Stimulated activated CD8-positive, alpha-beta memory T cell treated with anti-CD3 and anti-CD28 coated beads, Interleukin-2, amount 100 ng/mL, for 48 hours (primary cell): ENCODE measurements at regions not wholly inside any gene's neighbourhood (a gene's known extent, or its start where the extent isn't known, plus 50 kb on each side); places are given as distances from the start of the nearest gene placed in this dataset.

Source experiments
- DNase-seq, 2 donors: peaks; one replicate each; pipeline ENCODE4 v3.0.0-alpha.2; 2020; ENCODE audit warnings: low read depth in 2 of 2

GRCh38 chr1:221430152-221430960 lies 311.5 kb downstream of the DUSP10 start:
- DNase-seq: no peak

- no peak for DNase-seq
These were observed 310.7 kb downstream of the DUSP10 start for GRCh38 chr1:221431068-221431651.

- DNase-seq: no peak
These were observed 309.9 kb downstream of the DUSP10 start for GRCh38 chr1:221431961-221432360.

GRCh38 chr1:221435504-221435904 lies 306.4 kb downstream of the DUSP10 start:
- DNase-seq: no peak

GRCh38 chr1:221437171-221437570 lies 304.7 kb downstream of the DUSP10 start:
- DNase-seq: no peak

GRCh38 chr1:221437926-221438325 lies 304.0 kb downstream of the DUSP10 start:
- no peak for DNase-seq

DNA sequence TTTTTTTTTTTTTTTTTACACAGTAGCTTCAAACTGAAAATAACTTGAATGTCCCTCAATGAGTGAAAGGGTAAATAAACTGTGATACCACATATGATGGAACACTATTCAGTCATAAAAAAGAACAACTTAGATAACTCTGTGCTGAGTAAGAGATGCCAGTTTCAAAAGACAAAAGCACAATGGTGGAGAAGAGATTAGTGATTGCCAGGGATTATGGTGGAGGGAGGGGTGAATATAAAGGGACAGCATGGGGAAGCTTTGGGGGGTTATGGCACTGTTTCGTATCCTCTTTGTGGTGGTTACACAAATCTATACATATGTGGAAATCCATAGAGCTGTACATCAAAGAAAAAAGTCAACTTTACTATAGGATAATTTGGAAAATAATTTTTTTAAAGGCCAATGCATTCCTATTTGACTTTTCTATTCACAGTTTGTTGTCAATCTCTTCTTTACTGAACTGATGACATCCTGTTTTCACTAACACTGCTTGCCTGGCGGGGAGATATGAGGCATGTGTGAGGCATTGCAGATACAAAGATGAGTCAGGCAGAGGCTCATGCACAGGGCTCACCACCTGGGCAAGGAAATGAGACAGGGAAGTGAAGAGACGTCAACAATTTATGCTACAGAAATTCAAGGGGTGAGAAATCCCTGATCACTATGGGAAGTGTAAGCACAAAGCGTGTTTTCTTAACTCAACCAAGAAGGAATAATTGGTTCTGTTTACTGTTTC lies 302.7 kb downstream of the DUSP10 start:
- DNase-seq: peak; percentile 14 to 39

GRCh38 chr1:221439747-221440501 lies 302.0 kb downstream of the DUSP10 start:
- DNase-seq: peak; percentile 3 to 6

DNA sequence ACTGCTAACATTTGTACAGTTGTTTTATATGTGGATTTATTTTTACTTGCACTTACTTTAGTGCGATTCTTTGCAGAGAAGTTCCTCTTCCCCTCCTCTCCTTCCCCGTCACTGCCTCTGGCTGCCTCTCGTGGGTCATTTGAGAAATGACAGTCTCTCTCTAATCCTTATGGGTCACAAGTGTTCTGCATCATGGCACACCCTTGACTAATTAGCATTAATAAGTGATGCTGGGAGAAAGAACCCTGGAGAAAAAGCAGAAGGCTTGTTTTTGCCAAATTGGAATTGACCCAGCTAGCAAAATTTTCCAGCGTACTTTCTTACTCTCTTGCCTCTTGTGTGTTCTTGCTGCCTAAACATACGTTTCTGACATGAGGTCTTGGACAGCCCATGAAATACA lies 301.2 kb downstream of the DUSP10 start:
- no peak for DNase-seq

DNA sequence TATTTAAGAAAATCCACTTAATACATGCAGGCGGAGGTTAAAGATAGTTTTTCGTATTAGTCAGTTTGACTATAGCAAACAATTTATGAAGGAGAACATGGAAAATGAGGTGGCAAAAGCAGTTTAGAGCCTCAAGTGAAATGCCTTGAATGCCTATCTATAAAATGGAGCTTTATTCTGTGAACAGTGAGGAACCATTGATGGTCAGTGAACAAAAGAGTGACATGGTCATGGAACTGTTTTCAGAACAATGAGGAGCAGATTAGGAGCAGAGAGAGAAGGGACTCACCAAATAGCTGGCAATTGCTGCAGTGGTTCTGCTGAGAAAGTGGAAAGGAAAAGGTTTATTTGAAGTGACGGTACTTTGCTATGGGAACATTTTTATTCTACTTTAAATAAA lies 299.8 kb downstream of the DUSP10 start:
- no peak for DNase-seq

DNA sequence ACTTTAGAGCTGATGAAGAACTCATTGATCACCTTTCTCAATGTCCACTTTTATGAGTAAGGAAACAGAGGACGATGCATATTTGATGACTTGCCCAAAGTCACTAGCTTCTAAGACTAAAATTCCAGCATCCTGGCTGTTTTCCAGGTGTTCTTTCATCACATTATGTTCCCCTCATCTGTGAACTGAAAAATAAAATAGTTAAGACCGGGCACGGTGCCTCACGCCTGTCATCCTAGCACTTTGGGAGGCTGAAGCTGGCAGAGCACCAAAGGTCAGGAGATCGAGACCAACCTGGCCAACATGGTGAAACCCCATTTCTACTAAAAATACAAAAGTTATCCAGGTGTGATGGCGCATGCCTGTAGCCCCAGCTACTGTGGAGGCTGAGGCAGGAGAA lies 297.5 kb downstream of the DUSP10 start:
- DNase-seq: no peak

DNA sequence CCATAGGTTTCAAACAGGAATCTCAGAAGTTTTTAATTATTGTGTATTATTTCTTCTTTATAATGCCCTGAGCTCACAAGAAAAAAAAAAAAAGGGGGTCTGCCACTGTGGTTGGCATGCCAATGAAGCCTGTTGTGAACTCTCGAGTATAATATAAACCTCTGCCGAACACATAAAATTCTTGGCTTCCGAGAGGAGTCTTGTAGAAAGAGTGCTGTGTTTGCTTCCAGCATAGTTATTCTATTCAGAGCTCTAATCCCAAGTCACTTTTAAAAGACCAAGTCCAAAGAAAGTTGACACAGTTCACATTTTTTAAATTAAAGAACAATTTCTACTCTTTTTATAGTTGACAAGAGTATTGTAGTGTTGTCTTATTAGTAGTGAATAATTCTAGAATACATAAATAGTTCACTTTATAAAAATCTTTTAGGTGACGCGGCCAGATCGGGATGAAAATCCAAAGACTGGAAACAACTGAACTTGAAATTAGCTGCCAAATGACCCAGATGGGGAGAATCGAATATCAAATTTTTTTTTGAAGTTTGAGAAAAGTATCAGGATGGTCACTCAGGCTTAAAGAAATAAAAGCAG lies 293.2 kb downstream of the DUSP10 start:
- no peak for DNase-seq

DNA sequence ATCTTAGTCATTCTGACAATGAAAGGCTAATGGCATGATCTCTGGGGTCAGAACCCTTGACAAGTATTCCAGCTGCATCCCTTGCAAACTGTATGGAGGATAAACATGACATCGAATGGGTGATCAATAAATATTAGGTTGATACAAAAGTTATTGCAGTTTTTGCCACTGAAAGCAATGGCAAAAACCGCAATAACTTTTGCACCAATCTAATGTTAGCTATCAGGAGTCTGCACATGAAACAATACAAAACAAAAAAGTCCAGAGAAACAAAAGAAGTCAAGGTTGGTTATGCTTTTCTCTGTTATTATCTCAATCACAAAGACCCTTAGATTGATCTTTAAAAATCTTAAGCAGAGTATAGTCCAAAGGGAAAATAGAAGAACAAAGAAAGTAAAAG lies 292.7 kb downstream of the DUSP10 start:
- DNase-seq: no peak

DNA sequence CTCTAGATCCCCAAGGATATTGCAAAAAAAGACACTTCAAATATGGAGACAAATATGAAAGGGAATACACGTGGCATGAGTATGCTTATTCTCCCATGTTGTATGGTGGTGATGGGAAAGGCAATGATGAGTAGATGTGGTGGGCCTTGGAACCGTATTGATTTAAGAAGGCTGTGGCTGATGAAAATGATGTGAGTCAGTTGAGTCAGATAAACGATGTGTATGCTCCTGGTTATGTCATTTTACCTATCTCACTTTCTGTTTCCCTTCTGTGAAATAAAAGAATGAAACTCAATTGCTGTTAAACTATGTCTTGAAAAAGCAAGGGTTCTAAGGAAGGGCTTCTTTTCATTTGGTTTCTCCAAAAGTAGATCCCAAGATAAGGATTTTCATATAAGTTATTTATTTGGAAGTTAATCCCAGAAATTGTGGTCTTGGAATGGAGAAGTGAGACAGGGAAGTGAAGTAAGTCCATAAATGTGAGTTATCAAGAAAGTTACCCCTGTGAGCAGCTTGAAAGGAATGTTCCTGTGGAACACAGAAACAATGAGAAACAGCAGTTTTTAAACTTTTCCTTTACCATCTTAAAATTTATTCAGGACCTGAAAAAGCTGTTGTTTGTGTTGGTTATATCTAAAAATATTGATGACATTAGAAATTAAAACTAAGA lies 292.0 kb downstream of the DUSP10 start:
- DNase-seq: no peak

GRCh38 chr1:221451741-221452140 lies 290.1 kb downstream of the DUSP10 start:
- no peak for DNase-seq

DNA sequence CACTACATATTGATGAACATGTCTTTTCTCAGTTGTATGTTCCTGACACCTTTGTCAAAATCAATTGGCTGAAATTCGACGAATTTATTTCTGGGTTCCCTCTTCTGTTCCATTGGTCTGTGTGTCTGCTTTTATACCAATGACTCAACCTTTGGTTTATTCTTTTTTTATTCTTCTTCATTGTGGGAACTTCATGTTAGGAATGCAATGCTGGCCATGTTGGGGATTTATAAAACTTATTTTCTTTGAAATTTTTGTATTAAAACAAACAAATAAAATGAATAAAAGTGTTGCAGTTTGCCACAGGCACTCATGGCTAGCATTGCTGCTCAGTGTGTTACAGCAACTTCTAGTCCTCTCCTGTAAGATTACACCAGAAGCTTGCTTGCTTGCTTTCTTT lies 287.8 kb downstream of the DUSP10 start:
- no peak for DNase-seq

DNA sequence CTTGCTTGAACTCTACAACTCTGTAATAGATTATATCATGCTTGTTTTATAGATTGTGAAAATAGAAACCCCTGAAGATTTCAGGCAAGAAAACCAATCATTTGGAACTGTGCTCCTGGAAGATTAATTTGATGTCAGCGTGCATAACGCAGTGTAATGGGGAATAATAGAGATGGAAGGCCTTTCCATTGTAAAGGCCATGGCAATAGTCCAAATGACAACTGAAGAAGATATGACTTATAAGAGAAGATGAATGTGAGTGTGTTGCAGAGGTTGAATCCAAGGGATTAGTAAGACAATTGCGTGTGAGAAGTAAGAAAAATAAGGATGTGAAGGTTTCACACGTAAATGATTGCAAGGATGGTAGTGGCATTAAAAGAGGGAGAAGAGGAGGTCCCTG lies 285.0 kb downstream of the DUSP10 start:
- no peak for DNase-seq

- DNase-seq: no peak
These were observed 284.0 kb downstream of the DUSP10 start for GRCh38 chr1:221457685-221458446.

DNA sequence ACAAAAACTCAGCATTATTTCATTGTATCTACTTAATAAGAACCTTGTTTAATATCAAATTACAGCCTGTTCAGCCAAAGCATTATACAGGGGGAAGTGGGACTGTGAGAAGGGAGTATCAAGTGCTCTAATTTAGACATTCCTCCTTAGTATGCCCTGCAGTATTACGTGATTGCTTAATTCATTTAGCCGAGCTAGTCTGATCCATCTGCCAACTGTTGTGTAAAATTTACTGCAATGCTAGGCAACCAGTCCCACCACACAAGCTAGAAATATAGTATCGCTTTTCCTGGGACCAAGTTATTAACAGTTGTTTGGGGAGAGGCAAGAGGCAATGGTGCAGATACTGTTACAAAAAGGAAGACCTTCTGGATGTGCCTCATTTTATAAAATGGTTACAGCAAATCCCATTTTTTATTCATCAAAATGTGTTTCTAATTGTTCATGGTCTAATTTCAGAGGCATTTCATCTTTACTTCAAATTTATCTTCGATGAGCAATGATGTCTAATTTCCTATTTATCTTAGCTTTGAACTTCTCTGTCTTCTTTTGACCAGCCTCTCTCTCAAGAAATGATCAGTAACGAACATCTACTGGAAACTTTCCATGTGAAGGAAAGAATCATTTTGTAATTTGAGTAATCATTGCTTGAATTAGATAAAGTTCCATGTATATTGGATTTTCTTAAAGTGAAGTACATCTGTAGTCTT lies 283.3 kb downstream of the DUSP10 start:
- DNase-seq: no peak

GRCh38 chr1:221459558-221459957 lies 282.3 kb downstream of the DUSP10 start:
- no peak for DNase-seq
